Stimulated activated CD8-positive, alpha-beta memory T cell treated with anti-CD3 and anti-CD28 coated beads, Interleukin-7, amount 100 ng/mL, for 48 hours (primary cell): ENCODE measurements at regions not wholly inside any gene's neighbourhood (a gene's known extent, or its start where the extent isn't known, plus 50 kb on each side); places are given as distances from the start of the nearest gene placed in this dataset.

Experiments used
- DNase-seq, 2 donors: peaks; one replicate each; pipeline ENCODE4 v3.0.0-alpha.2; 2020; ENCODE audit warnings: low read depth in 1 of 2; ENCODE audit errors: extremely low read depth in 1 of 2

- DNase-seq = no peak
These were observed 485.5 kb downstream of the DISC1 start for GRCh38 chr1:232112076-232112475.

GRCh38 chr1:232111611-232112010, 485.0 kb downstream of the DISC1 start:
- DNase-seq = no peak

GRCh38 chr1:232110281-232111090, 483.9 kb downstream of the DISC1 start:
- DNase-seq = no peak

- DNase-seq = no peak
These were observed 482.8 kb downstream of the DISC1 start for GRCh38 chr1:232109391-232109790.

GRCh38 chr1:232108598-232108997, 482.0 kb downstream of the DISC1 start:
- DNase-seq = no peak

GRCh38 chr1:232106415-232106814, 479.8 kb downstream of the DISC1 start:
- no peak for DNase-seq

- no peak for DNase-seq
These were observed 479.0 kb downstream of the DISC1 start for GRCh38 chr1:232105561-232105960.

GRCh38 chr1:232101231-232101630, 474.6 kb downstream of the DISC1 start:
- DNase-seq = no peak

GRCh38 chr1:232096751-232097150, 470.2 kb downstream of the DISC1 start:
- no peak for DNase-seq
